ENCODE measurements at regions not wholly inside any gene's neighbourhood (a gene's known extent, or its start where the extent isn't known, plus 50 kb on each side); places are given as distances from the start of the nearest gene placed in this dataset.

DNA sequence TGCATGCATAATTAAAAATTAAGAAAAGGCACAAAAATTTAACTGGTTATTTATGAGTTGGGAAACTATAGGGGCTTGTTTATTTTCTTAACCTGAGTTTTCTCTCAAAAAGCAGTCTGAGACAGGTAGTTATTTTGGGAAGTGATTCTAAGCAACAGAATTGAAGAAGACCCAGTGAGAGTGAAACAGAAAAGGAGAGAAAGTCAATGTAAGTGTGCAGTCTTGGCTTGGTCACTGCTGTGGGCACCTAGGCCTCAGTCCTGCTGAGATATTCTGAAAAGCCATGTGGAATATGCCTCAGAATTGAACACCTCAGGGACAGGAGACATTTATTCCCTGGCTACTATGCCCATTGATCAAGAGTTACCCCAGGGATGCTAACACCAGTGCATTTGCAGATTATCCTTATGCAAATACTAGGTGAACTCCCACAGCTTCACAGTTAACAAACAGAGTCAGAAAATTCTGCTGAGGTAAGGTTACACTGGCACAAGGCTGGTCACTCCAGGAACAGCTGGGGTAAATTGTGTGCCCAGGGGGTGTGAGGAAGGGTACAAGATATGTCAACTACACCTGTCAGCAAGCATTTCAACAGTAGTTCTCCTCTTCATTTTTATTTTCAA is 222.7 kb downstream of the EFHB start:
- Histone ChIP-seq H3K9me3 (ENCODE audit: low read depth, low read length, poor library complexity, severe bottlenecking) (no peaks in the 10 kb centered on the region), H3K4me1 (ENCODE audit: insufficient read depth, low read length, poor library complexity, severe bottlenecking) (no peaks in the 10 kb centered on the region), H3K27me3 (replicated peaks; ENCODE audit: insufficient read depth, low read depth, low read length, poor library complexity) (no peaks in the 10 kb centered on the region), H3K36me3 (ENCODE audit: insufficient read depth, low read length, poor library complexity, severe bottlenecking) (no peaks in the 10 kb centered on the region), H3K4me3 (ENCODE audit: low read depth, low read length, poor library complexity, severe bottlenecking) (no peak overlapping the region), H3K27ac (ENCODE audit: low read depth, low read length, poor library complexity, severe bottlenecking) (no peak overlapping the region)
- ChIA-PET POLR2A (ENCODE audit: low non-redundant PET) (no interaction called here), CTCF (no interaction called here)
- no TSS peak for BruUV-seq (replicated peaks)
- TF ChIP-seq, protein P1, sequence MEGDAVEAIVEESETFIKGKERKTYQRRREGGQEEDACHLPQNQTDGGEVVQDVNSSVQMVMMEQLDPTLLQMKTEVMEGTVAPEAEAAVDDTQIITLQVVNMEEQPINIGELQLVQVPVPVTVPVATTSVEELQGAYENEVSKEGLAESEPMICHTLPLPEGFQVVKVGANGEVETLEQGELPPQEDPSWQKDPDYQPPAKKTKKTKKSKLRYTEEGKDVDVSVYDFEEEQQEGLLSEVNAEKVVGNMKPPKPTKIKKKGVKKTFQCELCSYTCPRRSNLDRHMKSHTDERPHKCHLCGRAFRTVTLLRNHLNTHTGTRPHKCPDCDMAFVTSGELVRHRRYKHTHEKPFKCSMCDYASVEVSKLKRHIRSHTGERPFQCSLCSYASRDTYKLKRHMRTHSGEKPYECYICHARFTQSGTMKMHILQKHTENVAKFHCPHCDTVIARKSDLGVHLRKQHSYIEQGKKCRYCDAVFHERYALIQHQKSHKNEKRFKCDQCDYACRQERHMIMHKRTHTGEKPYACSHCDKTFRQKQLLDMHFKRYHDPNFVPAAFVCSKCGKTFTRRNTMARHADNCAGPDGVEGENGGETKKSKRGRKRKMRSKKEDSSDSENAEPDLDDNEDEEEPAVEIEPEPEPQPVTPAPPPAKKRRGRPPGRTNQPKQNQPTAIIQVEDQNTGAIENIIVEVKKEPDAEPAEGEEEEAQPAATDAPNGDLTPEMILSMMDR (conservative IDR thresholded peaks at IDR 0.05; ENCODE audit: low read depth, low read length) = no peak
- TF ChIP-seq EZH2 (IDR thresholded peaks at IDR 0.05; ENCODE audit: borderline replicate concordance, low read depth, low read length, poor library complexity, severe bottlenecking) = no peak
- no peak for DNase-seq (ENCODE audit: low spot score)
- intact Hi-C loops (cut with micrococcal nuclease; ENCODE audit: unreplicated experiment) = no loop called here

DNA sequence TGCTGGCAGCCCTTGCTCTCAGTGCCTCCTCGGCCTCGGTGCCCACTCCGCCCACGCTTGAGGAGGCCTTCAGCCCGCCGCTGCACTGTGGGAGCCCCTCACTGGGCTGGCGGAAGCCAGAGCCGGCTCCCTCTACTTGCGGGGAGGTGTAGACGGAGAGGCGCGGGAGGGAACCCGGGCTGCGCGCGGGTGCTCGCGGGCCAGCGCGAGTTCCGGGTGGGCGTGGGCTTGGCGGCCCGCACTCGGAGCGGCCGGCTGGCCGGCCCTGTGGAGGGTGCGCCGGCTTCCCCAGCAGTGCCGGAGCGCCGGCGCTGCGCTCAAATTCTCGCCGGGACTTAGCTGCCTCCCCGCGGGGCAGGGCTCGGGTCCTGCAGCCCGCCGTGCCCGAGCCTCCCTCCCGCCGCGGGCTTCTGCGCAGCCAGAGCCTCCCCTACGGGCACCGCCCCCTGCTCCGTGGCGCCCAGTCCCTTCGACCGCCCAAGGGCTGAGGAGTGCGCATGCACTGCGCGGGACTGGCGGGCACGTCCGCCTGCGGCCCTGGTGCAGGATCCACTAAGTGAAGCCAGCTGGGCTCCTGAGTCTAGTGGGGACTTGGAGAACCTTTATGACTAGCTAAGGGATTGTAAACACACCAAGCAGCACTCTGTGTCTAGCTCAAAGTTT is 231.5 kb downstream of the EFHB start:
- H3K36me3 ChIP-seq (ENCODE audit: insufficient read depth, low read length, poor library complexity, severe bottlenecking) = no peaks in the 10 kb centered on the region

DNA sequence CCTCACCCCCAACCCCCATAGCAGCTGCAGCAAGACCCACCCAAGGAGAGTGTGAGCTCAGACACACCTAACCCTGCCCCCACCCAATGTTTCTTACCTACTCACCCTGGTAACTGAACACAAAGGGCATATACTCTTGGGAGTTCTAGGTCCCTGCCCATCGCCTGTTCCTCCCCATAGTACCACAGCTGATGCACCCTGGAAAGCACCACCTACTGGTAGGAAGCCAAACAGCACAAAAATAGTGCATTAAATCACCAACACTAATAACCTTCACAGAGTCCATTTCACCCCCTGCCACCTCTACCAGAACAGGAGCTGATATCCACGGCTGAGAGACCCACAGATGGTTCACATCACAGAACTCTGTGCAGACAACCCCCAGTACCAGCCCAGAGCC is 245.2 kb downstream of the EFHB start:
- Histone ChIP-seq H3K27ac (ENCODE audit: low read depth, low read length, poor library complexity, severe bottlenecking) (no peak overlapping the region), H3K4me3 (ENCODE audit: low read depth, low read length, poor library complexity, severe bottlenecking) (no peak overlapping the region), H3K27me3 (replicated peaks; ENCODE audit: insufficient read depth, low read depth, low read length, poor library complexity) (no peaks in the 10 kb centered on the region), H3K36me3 (ENCODE audit: insufficient read depth, low read length, poor library complexity, severe bottlenecking) (no peaks in the 10 kb centered on the region), H3K4me1 (ENCODE audit: insufficient read depth, low read length, poor library complexity, severe bottlenecking) (no peaks in the 10 kb centered on the region), H3K9me3 (ENCODE audit: low read depth, low read length, poor library complexity, severe bottlenecking) (no peaks in the 10 kb centered on the region)
- ChIA-PET CTCF (no interaction called here), POLR2A (ENCODE audit: low non-redundant PET) (no interaction called here)
- intact Hi-C loops (cut with micrococcal nuclease; ENCODE audit: unreplicated experiment) = no loop called here
- DNase-seq (ENCODE audit: low spot score) = peak; percentile 1
- BruUV-seq (replicated peaks) = no TSS peak
- TF ChIP-seq, protein P1 (conservative IDR thresholded peaks at IDR 0.05; ENCODE audit: low read depth, low read length) = no peak
- no peak for TF ChIP-seq EZH2 (IDR thresholded peaks at IDR 0.05; ENCODE audit: borderline replicate concordance, low read depth, low read length, poor library complexity, severe bottlenecking)

More for the DNA sequence above, 231.5 kb downstream of the EFHB start:
- Histone ChIP-seq H3K27me3 (replicated peaks; ENCODE audit: insufficient read depth, low read depth, low read length, poor library complexity) (no peaks in the 10 kb centered on the region), H3K4me1 (ENCODE audit: insufficient read depth, low read length, poor library complexity, severe bottlenecking) (no peaks in the 10 kb centered on the region), H3K9me3 (ENCODE audit: low read depth, low read length, poor library complexity, severe bottlenecking) (no peaks in the 10 kb centered on the region), H3K4me3 (ENCODE audit: low read depth, low read length, poor library complexity, severe bottlenecking) (no peak overlapping the region), H3K27ac (ENCODE audit: low read depth, low read length, poor library complexity, severe bottlenecking) (no peak overlapping the region)
- intact Hi-C loops (cut with micrococcal nuclease; ENCODE audit: unreplicated experiment) = no loop called here
- no TSS peak for BruUV-seq (replicated peaks)
- DNase-seq (ENCODE audit: low spot score) = no peak
- TF ChIP-seq, protein P1 (conservative IDR thresholded peaks at IDR 0.05; ENCODE audit: low read depth, low read length) = no peak
- no peak for TF ChIP-seq EZH2 (IDR thresholded peaks at IDR 0.05; ENCODE audit: borderline replicate concordance, low read depth, low read length, poor library complexity, severe bottlenecking)
- ChIA-PET CTCF (no interaction called here), POLR2A (ENCODE audit: low non-redundant PET) (no interaction called here)
